SK-N-MC (cell line): ENCODE measurements at regions not wholly inside any gene's neighbourhood (a gene's known extent, or its start where the extent isn't known, plus 50 kb on each side); places are given as distances from the start of the nearest gene placed in this dataset.

Experiments used
- DNase-seq: peaks from one replicate; pipeline ENCODE4 v3.0.0-alpha.2; 2011; ENCODE audit warnings: low read depth, low spot score
- H3K27ac ChIP-seq: fragments of 200-600 bp; sonication (generic); 2 replicates; pipeline ENCODE4 v1.5.1; 2016; ENCODE audit warnings: mixed run types
- H3K36me3 ChIP-seq: fragments of 200-600 bp; sonication (generic); 2 replicates; pipeline ENCODE4 v1.6.1; 2017; ENCODE audit warnings: antibody characterized with exemption, low read length, mixed read lengths; ENCODE audit not compliant: insufficient read depth
- H3K4me3 ChIP-seq: fragments of 200-600 bp; sonication (generic); 2 replicates; pipeline ENCODE4 v1.5.1; 2016
- H3K9ac ChIP-seq: fragments of 200-600 bp; sonication (generic); 2 replicates; pipeline ENCODE4 v1.8.0; 2017; ENCODE audit warnings: mixed run types, mixed read lengths; ENCODE audit not compliant: insufficient read length
- H3K9me3 ChIP-seq: fragments of 200-600 bp; sonication (generic); 2 replicates; pipeline ENCODE4 v1.6.1; 2017; ENCODE audit warnings: low read depth, mild to moderate bottlenecking, antibody characterized with exemption, low read length, moderate library complexity, mixed read lengths
- EZH2 ChIP-seq: fragments of 200-600 bp; sonication (generic); IDR thresholded peaks from one replicate; pipeline ENCODE4 v1.6.1; 2017; ENCODE audit warnings: antibody characterized with exemption
- FOXP2 ChIP-seq: optimal IDR thresholded peaks from 2 replicates; pipeline ENCODE3; 2011; ENCODE audit warnings: mild to moderate bottlenecking, moderate library complexity; ENCODE audit not compliant: insufficient read depth; ENCODE audit errors: extremely low read length, control extremely low read depth
- POLR2AphosphoS5 ChIP-seq: IDR thresholded peaks from 2 replicates; pipeline ENCODE4 v1.6.1; 2012; ENCODE audit warnings: mild to moderate bottlenecking, low read depth, low read length, borderline replicate concordance

- H3K9me3 ChIP-seq = no peaks in the 10 kb centered on the region
- no peak overlapping the region for H3K9ac ChIP-seq
- DNase-seq = no peak
- H3K27ac ChIP-seq = no peak overlapping the region
- H3K36me3 ChIP-seq = no peaks in the 10 kb centered on the region
- no peak overlapping the region for H3K4me3 ChIP-seq
- TF ChIP-seq FOXP2 (no peak), EZH2 (no peak), POLR2AphosphoS5 (no peak)
Measured at GRCh38 chr7:35331730-35332678, 78.1 kb upstream of the TBX20 start.

- no peak for TF ChIP-seq FOXP2
- no peak for TF ChIP-seq EZH2
- TF ChIP-seq POLR2AphosphoS5 = no peak
- Histone ChIP-seq H3K4me3 (no peak overlapping the region), H3K9ac (no peak overlapping the region), H3K27ac (no peak overlapping the region), H3K9me3 (no peaks in the 10 kb centered on the region), H3K36me3 (no peaks in the 10 kb centered on the region)
- DNase-seq = no peak
Measured at GRCh38 chr7:35329026-35329425, 75.1 kb upstream of the TBX20 start.

GRCh38 chr7:35319606-35320005 is 65.7 kb upstream of the TBX20 start:
- no peak for DNase-seq
- H3K4me3 ChIP-seq = no peak overlapping the region
- H3K9me3 ChIP-seq = no peaks in the 10 kb centered on the region
- H3K36me3 ChIP-seq = no peaks in the 10 kb centered on the region
- TF ChIP-seq EZH2 = no peak
- no peak for TF ChIP-seq FOXP2
- TF ChIP-seq POLR2AphosphoS5 = no peak
- H3K27ac ChIP-seq = no peak overlapping the region
- no peak overlapping the region for H3K9ac ChIP-seq

GRCh38 chr7:35316549-35316948 is 62.6 kb upstream of the TBX20 start:
- no peak for DNase-seq
- no peak overlapping the region for H3K9ac ChIP-seq
- no peak overlapping the region for H3K4me3 ChIP-seq
- H3K9me3 ChIP-seq = no peaks in the 10 kb centered on the region
- H3K36me3 ChIP-seq = no peaks in the 10 kb centered on the region
- no peak overlapping the region for H3K27ac ChIP-seq
- no peak for TF ChIP-seq POLR2AphosphoS5
- no peak for TF ChIP-seq EZH2
- TF ChIP-seq FOXP2 = no peak

GRCh38 chr7:35315517-35315916 is 61.6 kb upstream of the TBX20 start:
- Histone ChIP-seq H3K36me3 (no peaks in the 10 kb centered on the region), H3K27ac (no peak overlapping the region), H3K9me3 (no peaks in the 10 kb centered on the region), H3K9ac (no peak overlapping the region), H3K4me3 (no peak overlapping the region)
- DNase-seq = no peak
- TF ChIP-seq POLR2AphosphoS5 = no peak
- TF ChIP-seq FOXP2 = no peak
- TF ChIP-seq EZH2 = no peak

- Histone ChIP-seq H3K36me3 (no peaks in the 10 kb centered on the region), H3K4me3 (no peak overlapping the region), H3K27ac (no peak overlapping the region), H3K9me3 (no peaks in the 10 kb centered on the region), H3K9ac (no peak overlapping the region)
- TF ChIP-seq FOXP2 = no peak
- no peak for TF ChIP-seq POLR2AphosphoS5
- TF ChIP-seq EZH2 = no peak
- DNase-seq = no peak
Measured at GRCh38 chr7:35314354-35314753, 60.5 kb upstream of the TBX20 start.

GRCh38 chr7:35313575-35313974 is 59.7 kb upstream of the TBX20 start:
- Histone ChIP-seq H3K9ac (no peak overlapping the region), H3K9me3 (no peaks in the 10 kb centered on the region), H3K4me3 (no peak overlapping the region), H3K27ac (no peak overlapping the region), H3K36me3 (no peaks in the 10 kb centered on the region)
- no peak for TF ChIP-seq EZH2
- no peak for TF ChIP-seq FOXP2
- TF ChIP-seq POLR2AphosphoS5 = no peak
- no peak for DNase-seq
